Testis (tissue), 2 donors: ENCODE measurements at regions not wholly inside any gene's neighbourhood (a gene's known extent, or its start where the extent isn't known, plus 50 kb on each side); places are given as distances from the start of the nearest gene placed in this dataset.

ENCODE experiments used
- DNase-seq: peaks from one replicate; pipeline ENCODE4 v3.0.0-alpha.2; 2019
- H3K27ac ChIP-seq, 2 donors: fragments of 200-600 bp; sonication (generic); one replicate each; pipeline ENCODE4 v1.5.1; 2019
- H3K27me3 ChIP-seq: fragments of 200-600 bp; sonication (generic); one replicate; pipeline ENCODE4 v1.5.1; 2019
- H3K36me3 ChIP-seq: fragments of 200-600 bp; sonication (generic); one replicate; pipeline ENCODE4 v1.5.1; 2017; ENCODE audit warnings: low read depth; ENCODE audit errors: missing control alignments
- H3K4me1 ChIP-seq: fragments of 200-600 bp; sonication (generic); one replicate; pipeline ENCODE4 v1.5.1; 2019
- H3K4me3 ChIP-seq, 2 donors: fragments of 200-600 bp; sonication (generic); one replicate each; pipeline ENCODE4 v1.5.1; 2017 to 2019
- H3K9me3 ChIP-seq: fragments of 200-600 bp; sonication (generic); one replicate; pipeline ENCODE4 v1.5.1; 2017
- POLR2A ChIP-seq: fragments of 450-650 bp; IDR thresholded peaks from one replicate; pipeline ENCODE4 v1.6.1; 2017; ENCODE audit warnings: antibody characterized with exemption, mild to moderate bottlenecking, moderate library complexity
- WGBS, 2 donors: methylation state at CpG; one replicate each; pipeline ENCODE4 v1.1.5; 2018; 5-methylcytosine and 5-hydroxymethylcytosine counted together
- intact Hi-C: fragments of 100-400 bp; cut with DNase I; formaldehyde crosslinking; loops from one replicate; pipeline ENCODE4 v1.15.1; 2023; ENCODE audit warnings: low total_unique reads
- TF ChIP-seq, protein P1 (sequence below), 3 experiments: fragments of 450-650 bp in 2 of 3; fragments of 200-600 bp in 1 of 3; sonication (generic) in 1 of 3; IDR thresholded peaks; one replicate each; pipeline ENCODE4 v1.5.1; 2016 to 2019; ENCODE audit warnings: antibody characterized with exemption in 3 of 3, mild to moderate bottlenecking in 2 of 3, moderate library complexity in 1 of 3

DNA sequence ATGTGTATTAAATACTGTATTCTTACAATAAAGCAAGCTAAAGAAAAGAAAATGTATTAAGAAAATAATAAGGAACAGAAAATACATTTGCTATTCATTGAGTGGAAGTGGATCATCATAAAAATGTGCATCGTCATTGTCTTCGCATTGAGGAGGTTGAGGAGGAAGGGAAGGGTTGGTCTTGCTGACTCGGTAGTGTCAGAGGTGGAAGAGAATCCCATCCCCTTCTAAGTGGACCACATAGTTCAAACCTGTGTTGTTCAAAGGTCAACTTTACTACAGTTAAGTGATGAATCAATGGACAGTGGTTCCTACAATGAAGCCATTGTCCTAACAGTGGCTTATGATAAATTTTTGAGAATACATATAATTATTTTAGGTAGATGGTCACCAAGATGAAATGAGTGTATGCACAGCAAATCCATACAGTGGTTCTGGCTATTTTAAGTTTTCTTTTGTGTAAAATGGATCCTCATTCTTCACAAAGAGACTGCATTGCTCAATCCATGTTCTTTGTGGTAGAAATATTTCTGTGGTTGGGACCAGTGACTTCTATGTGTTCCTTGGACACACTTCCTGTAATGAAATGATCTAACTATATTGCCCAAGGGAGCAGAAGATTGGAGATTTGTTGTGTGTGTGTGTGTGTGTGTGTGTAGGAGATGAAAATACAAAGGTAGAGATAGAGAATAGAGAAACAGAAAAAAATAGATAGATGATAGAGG, 556.4 kb upstream of the AMELY start:
- 90 to 95% methylated on average over 3 of the region's 3 CpGs for WGBS, 2 donors
- no peak for TF ChIP-seq POLR2A
- Histone ChIP-seq H3K4me3 (no peak overlapping the region), H3K4me1 (no peaks in the 10 kb centered on the region), H3K36me3 (no peaks in the 10 kb centered on the region), H3K27ac (no peak overlapping the region), H3K27me3 (no peaks in the 10 kb centered on the region), H3K9me3 (no peaks in the 10 kb centered on the region)
- intact Hi-C loops, result no loop called here
- DNase-seq, result no peak

DNA sequence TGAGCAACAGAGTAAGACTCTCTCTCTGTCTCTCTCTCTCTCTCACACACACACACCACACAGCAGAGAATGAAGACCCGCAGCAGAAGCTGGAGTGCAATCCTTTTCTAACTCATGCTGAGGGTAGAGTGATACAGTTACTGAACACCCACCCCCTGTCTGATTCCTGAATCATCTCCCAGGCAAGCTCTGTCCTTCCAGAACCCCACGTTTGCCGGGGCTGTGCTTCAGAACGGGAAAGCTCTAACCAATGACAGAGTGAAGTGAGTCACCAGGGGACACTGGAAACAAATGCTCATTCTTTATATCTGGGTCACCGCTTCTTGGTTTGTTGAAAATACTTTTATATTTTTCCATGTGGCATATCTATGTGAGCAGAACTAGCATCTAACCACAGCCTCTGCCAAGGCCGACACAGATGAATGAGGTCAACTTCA, 553.7 kb upstream of the AMELY start:
- intact Hi-C loops, result no loop called here
- no peaks in the 10 kb centered on the region for H3K36me3 ChIP-seq
- no peaks in the 10 kb centered on the region for H3K4me1 ChIP-seq
- H3K27ac ChIP-seq, result no peak overlapping the region
- peak; percentile 26 for DNase-seq
- no peaks in the 10 kb centered on the region for H3K27me3 ChIP-seq
- H3K4me3 ChIP-seq, result no peak overlapping the region
- H3K9me3 ChIP-seq, result no peaks in the 10 kb centered on the region
- WGBS, 2 donors, result 39 to 57% methylated on average over 6 of the region's 6 CpGs
- TF ChIP-seq, protein P1, sequence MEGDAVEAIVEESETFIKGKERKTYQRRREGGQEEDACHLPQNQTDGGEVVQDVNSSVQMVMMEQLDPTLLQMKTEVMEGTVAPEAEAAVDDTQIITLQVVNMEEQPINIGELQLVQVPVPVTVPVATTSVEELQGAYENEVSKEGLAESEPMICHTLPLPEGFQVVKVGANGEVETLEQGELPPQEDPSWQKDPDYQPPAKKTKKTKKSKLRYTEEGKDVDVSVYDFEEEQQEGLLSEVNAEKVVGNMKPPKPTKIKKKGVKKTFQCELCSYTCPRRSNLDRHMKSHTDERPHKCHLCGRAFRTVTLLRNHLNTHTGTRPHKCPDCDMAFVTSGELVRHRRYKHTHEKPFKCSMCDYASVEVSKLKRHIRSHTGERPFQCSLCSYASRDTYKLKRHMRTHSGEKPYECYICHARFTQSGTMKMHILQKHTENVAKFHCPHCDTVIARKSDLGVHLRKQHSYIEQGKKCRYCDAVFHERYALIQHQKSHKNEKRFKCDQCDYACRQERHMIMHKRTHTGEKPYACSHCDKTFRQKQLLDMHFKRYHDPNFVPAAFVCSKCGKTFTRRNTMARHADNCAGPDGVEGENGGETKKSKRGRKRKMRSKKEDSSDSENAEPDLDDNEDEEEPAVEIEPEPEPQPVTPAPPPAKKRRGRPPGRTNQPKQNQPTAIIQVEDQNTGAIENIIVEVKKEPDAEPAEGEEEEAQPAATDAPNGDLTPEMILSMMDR (IDR thresholded peaks at IDR 0.05), result no peak
- no peak for TF ChIP-seq POLR2A

DNA sequence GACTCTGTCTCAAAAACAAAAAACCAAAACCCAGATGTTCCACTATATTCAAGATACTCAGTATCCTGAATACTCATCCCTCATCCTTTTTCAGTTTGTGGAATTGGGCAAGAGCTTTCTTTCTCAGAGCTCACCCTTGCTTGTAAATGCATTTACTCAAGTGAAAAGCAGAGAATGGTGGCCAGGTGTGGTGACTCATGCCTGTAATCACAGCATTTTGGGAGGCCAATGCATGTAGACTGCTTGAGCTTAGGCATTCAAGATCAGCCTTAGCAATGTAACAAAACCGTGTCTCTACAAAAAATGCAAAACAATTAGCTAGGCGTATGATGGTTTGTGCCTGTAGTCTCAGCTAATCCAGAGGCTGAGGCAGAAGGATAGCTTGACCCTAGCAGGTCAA, 553.2 kb upstream of the AMELY start:
- intact Hi-C loops, result no loop called here
- Histone ChIP-seq H3K27me3 (no peaks in the 10 kb centered on the region), H3K4me3 (no peak overlapping the region), H3K4me1 (no peaks in the 10 kb centered on the region), H3K36me3 (no peaks in the 10 kb centered on the region), H3K27ac (no peak overlapping the region), H3K9me3 (no peaks in the 10 kb centered on the region)
- 62% methylated on average over 2 of the region's 2 CpGs; no CpG with 5 or more reads in 1 of the 2 donors for WGBS, 2 donors
- no peak for DNase-seq
- TF ChIP-seq, protein P1 (IDR thresholded peaks at IDR 0.05), result no peak
- TF ChIP-seq POLR2A, result no peak

DNA sequence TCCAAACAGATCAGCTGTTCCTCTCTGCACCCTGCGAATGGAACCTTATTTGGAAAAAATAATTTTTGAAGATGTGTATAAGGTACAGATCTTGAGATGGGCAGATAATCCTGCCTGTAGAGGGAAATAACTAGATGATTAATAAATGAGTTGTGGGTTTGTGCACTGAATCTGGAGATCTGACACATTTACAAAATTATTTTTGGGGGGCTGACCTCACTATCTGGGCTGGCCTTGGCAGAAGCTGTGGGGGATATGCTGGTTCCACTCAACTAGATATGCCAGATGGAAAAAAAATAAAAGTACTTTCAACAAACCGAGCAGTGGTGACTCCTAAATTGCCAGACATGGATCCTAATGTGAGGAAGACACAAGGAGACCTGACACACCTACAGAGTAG, 552.2 kb upstream of the AMELY start:
- Histone ChIP-seq H3K27me3 (no peaks in the 10 kb centered on the region), H3K4me3 (no peak overlapping the region), H3K36me3 (no peaks in the 10 kb centered on the region), H3K27ac (no peak overlapping the region), H3K4me1 (no peaks in the 10 kb centered on the region), H3K9me3 (no peaks in the 10 kb centered on the region)
- no peak for DNase-seq
- no peak for TF ChIP-seq POLR2A
- TF ChIP-seq, protein P1 (IDR thresholded peaks at IDR 0.05), result no peak
- intact Hi-C loops, result no loop called here
- WGBS, 2 donors, result 74 to 82% methylated on average over 2 of the region's 2 CpGs

- Histone ChIP-seq H3K36me3 (no peaks in the 10 kb centered on the region), H3K4me3 (no peak overlapping the region), H3K4me1 (no peaks in the 10 kb centered on the region), H3K9me3 (no peaks in the 10 kb centered on the region), H3K27me3 (no peaks in the 10 kb centered on the region), H3K27ac (no peak overlapping the region)
- no peak for DNase-seq
- intact Hi-C loops, result no loop called here
- WGBS, 2 donors, result 50 to 57% methylated on average over 2 of the region's 2 CpGs
- no peak for TF ChIP-seq POLR2A
- TF ChIP-seq, protein P1 (IDR thresholded peaks at IDR 0.05), result no peak
These were observed 551.6 kb upstream of the AMELY start for GRCh38 chrY:7463196-7463595.
